Nephron (organoid): ENCODE measurements at regions not wholly inside any gene's neighbourhood (a gene's known extent, or its start where the extent isn't known, plus 50 kb on each side); places are given as distances from the start of the nearest gene placed in this dataset.

Experiments used
- H3K27ac Mint-ChIP-seq, 3 experiments: 2 replicates each; pipeline ENCODE4 v1.8.0; 2020; ENCODE audit warnings: mixed read lengths in 3 of 3, mild to moderate bottlenecking in 2 of 3, moderate library complexity in 1 of 3
- H3K27me3 Mint-ChIP-seq: 2 replicates; pipeline ENCODE4 v1.8.0; 2021; ENCODE audit warnings: low read depth, mild to moderate bottlenecking, moderate library complexity, mixed read lengths
- H3K36me3 Mint-ChIP-seq: 2 replicates; pipeline ENCODE4 v1.8.0; 2020; ENCODE audit warnings: low read depth, mixed read lengths
- H3K4me1 Mint-ChIP-seq: 2 replicates; pipeline ENCODE4 v1.8.0; 2020; ENCODE audit warnings: mixed read lengths
- H3K4me3 Mint-ChIP-seq, 3 experiments: 2 replicates each; pipeline ENCODE4 v1.8.0; 2020; ENCODE audit warnings: mild to moderate bottlenecking in 3 of 3, mixed read lengths in 3 of 3, moderate library complexity in 2 of 3
- H3K9me3 Mint-ChIP-seq: 2 replicates; pipeline ENCODE4 v1.8.0; 2020; ENCODE audit warnings: mixed read lengths
- TF ChIP-seq, protein P1 (sequence below), 3 experiments: fragments of 200-600 bp; sonication (generic); IDR thresholded peaks; one replicate each; pipeline ENCODE4 v1.5.0; 2021; ENCODE audit warnings: antibody characterized with exemption in 3 of 3; ENCODE audit not compliant: unreplicated experiment in 3 of 3

DNA sequence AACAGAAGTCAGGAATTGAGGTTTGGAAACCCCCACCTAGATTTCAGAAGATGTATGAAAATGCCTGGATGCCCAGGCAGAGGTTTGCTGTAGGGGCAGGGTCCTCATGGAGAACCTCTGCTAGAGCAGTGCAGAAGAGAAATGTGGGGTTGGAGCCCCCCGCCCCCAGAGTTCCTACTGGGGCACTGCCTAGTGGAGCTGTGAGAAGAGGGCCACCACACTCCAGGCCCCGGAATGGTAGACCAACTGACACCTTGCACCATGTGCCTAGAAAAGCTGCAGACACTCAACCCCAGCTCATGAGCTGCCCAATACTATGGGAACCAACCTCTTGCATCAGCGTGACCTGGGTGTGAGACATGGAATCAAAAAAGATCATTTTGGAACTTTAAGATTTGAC lies 967.0 kb upstream of the NRXN1 start:
- no peak overlapping the region for H3K27ac Mint-ChIP-seq
- TF ChIP-seq, protein P1, sequence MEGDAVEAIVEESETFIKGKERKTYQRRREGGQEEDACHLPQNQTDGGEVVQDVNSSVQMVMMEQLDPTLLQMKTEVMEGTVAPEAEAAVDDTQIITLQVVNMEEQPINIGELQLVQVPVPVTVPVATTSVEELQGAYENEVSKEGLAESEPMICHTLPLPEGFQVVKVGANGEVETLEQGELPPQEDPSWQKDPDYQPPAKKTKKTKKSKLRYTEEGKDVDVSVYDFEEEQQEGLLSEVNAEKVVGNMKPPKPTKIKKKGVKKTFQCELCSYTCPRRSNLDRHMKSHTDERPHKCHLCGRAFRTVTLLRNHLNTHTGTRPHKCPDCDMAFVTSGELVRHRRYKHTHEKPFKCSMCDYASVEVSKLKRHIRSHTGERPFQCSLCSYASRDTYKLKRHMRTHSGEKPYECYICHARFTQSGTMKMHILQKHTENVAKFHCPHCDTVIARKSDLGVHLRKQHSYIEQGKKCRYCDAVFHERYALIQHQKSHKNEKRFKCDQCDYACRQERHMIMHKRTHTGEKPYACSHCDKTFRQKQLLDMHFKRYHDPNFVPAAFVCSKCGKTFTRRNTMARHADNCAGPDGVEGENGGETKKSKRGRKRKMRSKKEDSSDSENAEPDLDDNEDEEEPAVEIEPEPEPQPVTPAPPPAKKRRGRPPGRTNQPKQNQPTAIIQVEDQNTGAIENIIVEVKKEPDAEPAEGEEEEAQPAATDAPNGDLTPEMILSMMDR (IDR thresholded peaks at IDR 0.05; ENCODE audit: unreplicated experiment in 3 of 3) = no peak
- peaks cover 3% of the 10 kb centered on the region for H3K9me3 Mint-ChIP-seq
- no peak overlapping the region for H3K4me3 Mint-ChIP-seq
- H3K4me1 Mint-ChIP-seq = peaks cover 2% of the 10 kb centered on the region
- no peaks in the 10 kb centered on the region for H3K36me3 Mint-ChIP-seq
- no peaks in the 10 kb centered on the region for H3K27me3 Mint-ChIP-seq

DNA sequence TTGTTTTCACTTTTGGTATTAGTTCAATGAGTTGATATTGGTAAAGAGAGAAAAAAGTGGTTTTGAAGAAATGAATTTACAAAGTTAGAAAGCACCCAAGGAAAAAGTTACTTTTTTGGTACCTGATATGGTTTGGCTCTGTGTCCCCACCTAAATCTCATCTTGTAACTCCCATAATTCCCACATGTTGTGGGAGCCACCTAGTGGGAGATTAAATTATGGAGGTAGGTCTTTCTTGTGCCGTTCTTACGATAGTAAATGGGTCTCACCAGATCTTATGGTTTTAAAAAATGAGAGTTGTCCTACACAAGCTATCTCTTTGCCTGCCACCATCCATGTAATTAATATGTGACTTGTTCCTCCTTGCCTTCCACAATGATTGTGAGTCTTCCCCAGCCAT lies 965.6 kb upstream of the NRXN1 start:
- Mint-ChIP-seq H3K27me3 (no peaks in the 10 kb centered on the region), H3K9me3 (peaks cover 3% of the 10 kb centered on the region), H3K36me3 (no peaks in the 10 kb centered on the region), H3K4me1 (peaks cover 5% of the 10 kb centered on the region), H3K4me3 (no peak overlapping the region), H3K27ac (no peak overlapping the region)
- TF ChIP-seq, protein P1 (IDR thresholded peaks at IDR 0.05; ENCODE audit: unreplicated experiment in 3 of 3) = no peak

DNA sequence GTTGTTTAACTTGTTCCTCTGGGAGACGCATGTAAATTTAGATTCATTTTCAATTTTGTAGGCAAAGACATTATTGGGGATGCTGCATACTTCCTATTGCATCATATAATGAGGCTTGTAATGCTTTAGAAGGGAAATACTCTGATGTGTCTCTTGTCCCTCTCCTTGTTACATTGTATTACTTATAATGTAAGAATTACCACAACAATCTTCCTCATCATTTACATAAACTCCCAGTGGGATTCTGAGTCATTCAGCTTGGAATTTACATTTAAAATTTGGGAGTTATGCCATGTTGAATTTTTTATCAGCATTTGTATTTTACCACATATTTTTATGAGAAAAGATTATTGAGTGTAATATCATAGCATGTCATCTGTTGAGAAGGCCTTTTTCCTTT lies 963.4 kb upstream of the NRXN1 start:
- no peaks in the 10 kb centered on the region for H3K9me3 Mint-ChIP-seq
- no peaks in the 10 kb centered on the region for H3K36me3 Mint-ChIP-seq
- H3K4me3 Mint-ChIP-seq = no peak overlapping the region
- TF ChIP-seq, protein P1 (IDR thresholded peaks at IDR 0.05; ENCODE audit: unreplicated experiment in 3 of 3) = no peak
- no peaks in the 10 kb centered on the region for H3K27me3 Mint-ChIP-seq
- no peak overlapping the region for H3K27ac Mint-ChIP-seq
- peaks cover 5% of the 10 kb centered on the region for H3K4me1 Mint-ChIP-seq

DNA sequence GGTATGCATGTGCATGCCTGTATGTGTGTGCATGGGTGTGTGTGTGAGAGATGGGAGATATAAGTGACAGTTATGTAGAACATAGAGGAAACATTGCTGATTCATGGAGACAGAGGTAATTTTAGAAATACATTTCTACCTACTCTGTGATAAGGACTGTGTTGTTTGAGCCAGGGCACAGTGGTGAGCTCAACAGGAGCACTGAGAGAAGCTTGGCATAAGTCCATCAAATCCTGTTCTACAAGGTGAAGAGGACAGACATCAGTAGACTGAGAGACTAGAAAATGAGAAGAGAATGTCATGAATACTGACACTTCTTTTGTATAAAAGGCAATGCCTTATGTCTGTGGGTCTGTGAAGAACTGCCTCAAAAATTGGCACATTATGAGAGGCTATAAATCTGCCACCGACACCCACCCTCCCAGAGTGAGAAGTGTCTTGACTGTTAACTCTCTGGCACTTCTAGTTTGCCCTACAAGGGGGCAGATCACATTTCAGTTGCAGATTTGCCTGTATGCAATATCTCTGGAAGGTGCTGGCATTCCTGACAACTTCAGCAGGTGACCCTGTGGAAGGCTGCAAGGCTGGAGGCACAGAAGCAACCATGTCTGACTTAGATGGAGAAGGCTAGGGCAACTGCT lies 962.3 kb upstream of the NRXN1 start:
- H3K27ac Mint-ChIP-seq = no peak overlapping the region

DNA sequence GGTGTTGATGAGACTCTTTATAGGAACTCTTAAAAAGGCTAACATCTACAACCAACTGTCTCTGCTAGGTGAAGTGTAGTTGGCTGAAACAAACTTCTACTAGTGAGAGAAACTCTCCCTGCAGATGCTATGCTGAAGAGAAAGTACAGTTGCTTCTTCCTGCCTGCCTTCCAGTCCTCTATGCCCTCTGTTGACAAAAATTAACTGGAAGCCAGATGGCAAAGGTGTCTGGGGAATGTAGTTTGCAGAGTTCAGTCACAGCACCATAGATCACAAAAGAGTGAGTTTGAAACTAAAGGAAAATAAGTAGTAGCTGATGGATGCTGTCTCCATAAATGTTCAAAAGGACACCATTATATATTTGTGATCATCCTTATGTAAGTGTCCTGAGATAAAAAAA lies 958.8 kb upstream of the NRXN1 start:
- no peaks in the 10 kb centered on the region for H3K9me3 Mint-ChIP-seq
- H3K27ac Mint-ChIP-seq = no peak overlapping the region
- no peaks in the 10 kb centered on the region for H3K36me3 Mint-ChIP-seq
- no peak overlapping the region for H3K4me3 Mint-ChIP-seq
- TF ChIP-seq, protein P1 (IDR thresholded peaks at IDR 0.05; ENCODE audit: unreplicated experiment in 3 of 3) = no peak
- H3K27me3 Mint-ChIP-seq = no peaks in the 10 kb centered on the region
- H3K4me1 Mint-ChIP-seq = peaks cover 5% of the 10 kb centered on the region

More for the DNA sequence above, 962.3 kb upstream of the NRXN1 start:
- H3K27me3 Mint-ChIP-seq = no peaks in the 10 kb centered on the region
- peaks cover 5% of the 10 kb centered on the region for H3K4me1 Mint-ChIP-seq
- no peak overlapping the region for H3K4me3 Mint-ChIP-seq
- TF ChIP-seq, protein P1 (IDR thresholded peaks at IDR 0.05; ENCODE audit: unreplicated experiment in 3 of 3) = no peak
- no peaks in the 10 kb centered on the region for H3K9me3 Mint-ChIP-seq
- H3K36me3 Mint-ChIP-seq = no peaks in the 10 kb centered on the region

DNA sequence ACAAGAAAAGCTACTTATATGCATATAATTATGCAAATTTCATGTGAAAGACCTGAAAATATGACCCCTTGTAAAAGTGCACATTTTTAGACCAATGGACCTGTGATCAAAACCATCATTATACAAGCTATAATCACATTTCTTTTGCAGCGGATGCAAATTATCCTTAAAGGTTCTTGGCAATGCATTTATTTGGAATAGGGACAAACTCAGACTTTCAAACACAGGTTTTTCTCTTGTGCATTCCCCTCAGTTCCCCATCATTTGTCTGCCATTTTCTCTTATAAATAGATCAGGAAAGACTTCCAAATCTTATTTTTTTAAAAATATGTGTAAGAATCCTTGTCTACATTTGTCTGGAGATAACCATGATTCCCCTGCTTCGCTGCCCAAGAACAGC lies 954.2 kb upstream of the NRXN1 start:
- H3K4me3 Mint-ChIP-seq = no peak overlapping the region
- no peaks in the 10 kb centered on the region for H3K36me3 Mint-ChIP-seq
- TF ChIP-seq, protein P1 (IDR thresholded peaks at IDR 0.05; ENCODE audit: unreplicated experiment in 3 of 3) = no peak
- no peaks in the 10 kb centered on the region for H3K9me3 Mint-ChIP-seq
- no peaks in the 10 kb centered on the region for H3K4me1 Mint-ChIP-seq
- H3K27me3 Mint-ChIP-seq = no peaks in the 10 kb centered on the region
- H3K27ac Mint-ChIP-seq = no peak overlapping the region
